Retina (tissue), 1 donor: ENCODE measurements at regions not wholly inside any gene's neighbourhood (a gene's known extent, or its start where the extent isn't known, plus 50 kb on each side); places are given as distances from the start of the nearest gene placed in this dataset.
A peak's percentile ranks its signal among the peaks of the same experiment; 100 is the strongest.

Experiments
- DNase-seq: peaks from one replicate; pipeline ENCODE4 v3.0.0-alpha.2; 2016

DNA sequence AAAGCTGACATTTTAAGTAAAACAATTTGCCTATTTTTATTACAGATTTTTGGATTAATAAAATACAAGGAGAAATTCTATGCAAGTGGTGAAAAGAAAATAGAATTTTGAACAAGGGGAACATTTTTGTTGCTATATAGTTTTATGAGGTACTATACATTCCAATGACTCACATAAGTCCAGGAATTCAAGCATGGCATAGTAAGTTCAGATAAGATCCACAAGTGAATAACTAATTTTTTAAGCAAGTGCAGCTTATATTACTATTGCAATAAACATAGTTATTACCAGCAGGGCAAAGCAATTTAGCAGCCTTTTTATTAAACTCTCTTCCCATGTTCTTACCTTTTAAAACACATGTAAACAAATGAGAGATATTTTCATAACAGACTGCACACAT is 1123.5 kb upstream of the LRRN3 start:
- no peak for DNase-seq

DNA sequence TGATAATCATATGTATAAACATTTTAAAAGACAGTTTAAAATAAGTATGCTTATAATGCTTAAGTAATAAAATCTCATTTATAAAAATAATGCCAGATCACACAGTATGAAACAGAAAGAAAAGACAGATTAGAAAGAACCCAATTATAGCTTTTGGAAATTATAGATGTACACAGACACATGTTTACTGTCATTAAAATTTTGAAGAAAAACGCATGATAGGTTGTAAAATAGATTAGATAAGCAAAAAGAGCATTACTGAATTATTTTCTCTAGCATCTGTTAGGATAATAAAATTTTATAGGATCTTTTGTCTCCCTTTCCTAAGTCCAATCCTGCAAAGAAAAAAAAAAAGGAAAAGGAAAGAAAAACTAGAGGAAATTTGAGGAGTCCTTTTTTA is 1107.3 kb upstream of the LRRN3 start:
- no peak for DNase-seq

DNA sequence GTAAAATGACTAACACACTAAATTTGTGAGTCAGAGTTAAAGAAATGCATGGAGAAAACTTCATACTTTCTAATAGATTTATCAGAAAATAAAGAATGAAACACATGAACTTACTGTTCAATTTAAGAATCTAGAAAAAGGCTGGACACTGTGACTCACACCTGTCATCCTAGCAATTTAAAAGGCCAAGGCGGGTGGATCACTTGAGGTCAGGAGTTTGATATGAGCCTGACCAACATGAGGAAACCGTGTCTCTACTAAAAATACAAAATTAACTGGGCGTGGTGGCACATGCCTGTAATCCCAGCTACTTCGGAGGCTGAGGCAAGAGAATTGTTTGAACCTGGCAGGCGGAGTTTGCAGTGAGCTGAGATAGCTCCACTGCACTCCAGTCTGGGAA is 1106.2 kb upstream of the LRRN3 start:
- DNase-seq: no peak

DNA sequence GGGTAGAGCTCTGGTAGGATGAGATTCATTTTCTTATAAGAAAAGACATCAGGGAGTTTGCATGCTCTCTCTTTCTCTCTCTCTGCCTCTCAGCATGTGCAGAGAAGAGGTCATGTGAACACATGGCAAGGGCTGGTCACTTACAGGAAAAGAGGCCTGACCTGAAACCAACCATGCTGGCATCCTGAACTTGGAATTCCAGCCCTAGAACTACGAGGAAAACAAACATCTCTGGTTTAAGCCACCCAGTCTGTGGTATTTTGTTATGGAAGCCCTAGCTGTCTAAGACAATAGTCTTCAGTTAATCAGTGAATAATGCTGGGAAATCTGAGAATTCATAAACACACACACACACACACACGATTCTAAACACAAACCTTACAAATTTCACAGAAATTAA is 1104.2 kb upstream of the LRRN3 start:
- DNase-seq: no peak

DNA sequence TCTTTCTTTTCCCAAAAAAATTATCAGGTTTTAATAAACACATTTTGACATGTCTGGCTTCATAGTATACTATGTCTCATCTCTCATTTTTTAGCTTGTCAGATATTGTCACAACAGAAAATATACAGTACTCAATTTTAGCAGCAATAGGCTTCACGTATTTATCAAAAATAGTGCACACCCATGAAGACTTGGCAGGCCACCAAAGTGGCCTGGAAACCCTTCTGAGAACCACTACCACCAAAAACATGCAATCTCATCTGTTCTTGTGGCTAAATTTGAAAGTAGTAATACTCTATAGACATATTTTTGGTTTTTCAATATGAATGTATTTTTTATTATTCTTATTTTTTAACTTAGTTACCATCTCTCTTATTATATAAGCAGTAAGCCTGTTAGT is 1094.5 kb upstream of the LRRN3 start:
- DNase-seq: no peak

DNA sequence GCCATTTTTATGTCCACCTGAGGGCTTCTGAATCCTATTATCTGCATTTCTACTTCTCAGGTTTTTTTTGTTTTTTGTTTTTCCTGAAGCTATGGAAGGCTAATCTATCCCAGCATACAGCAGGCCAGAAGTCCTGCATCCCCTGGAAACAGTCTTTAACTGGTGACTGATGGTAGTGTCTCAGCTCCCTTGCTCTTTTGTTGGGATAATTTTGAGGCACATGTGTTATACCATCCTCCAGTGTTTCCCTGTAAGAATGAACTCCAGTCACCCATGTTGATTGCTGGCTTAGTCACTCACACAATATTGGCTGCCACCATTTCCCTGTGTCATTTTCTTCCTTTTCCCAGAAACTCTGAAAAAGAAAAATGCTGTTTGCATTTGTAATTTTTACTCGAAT is 1094.0 kb upstream of the LRRN3 start:
- DNase-seq: no peak

DNA sequence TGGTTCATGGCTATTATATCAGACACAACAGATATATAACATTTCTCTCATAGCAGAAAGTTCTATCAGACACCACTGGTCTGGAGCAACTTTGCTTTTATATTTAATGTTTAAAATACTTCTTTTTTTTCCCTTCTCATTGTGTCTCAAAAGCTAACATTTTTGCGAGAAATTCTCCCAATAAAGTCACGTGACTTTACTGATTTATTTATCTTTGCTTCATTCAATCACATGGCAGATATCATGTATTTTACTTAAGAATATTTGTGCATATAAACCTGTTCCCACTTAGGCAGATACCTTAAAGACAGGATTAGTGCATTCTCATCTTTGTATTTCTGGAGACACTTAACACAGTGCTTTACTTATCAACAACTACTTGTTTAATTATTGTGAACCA is 1093.1 kb upstream of the LRRN3 start:
- no peak for DNase-seq

DNA sequence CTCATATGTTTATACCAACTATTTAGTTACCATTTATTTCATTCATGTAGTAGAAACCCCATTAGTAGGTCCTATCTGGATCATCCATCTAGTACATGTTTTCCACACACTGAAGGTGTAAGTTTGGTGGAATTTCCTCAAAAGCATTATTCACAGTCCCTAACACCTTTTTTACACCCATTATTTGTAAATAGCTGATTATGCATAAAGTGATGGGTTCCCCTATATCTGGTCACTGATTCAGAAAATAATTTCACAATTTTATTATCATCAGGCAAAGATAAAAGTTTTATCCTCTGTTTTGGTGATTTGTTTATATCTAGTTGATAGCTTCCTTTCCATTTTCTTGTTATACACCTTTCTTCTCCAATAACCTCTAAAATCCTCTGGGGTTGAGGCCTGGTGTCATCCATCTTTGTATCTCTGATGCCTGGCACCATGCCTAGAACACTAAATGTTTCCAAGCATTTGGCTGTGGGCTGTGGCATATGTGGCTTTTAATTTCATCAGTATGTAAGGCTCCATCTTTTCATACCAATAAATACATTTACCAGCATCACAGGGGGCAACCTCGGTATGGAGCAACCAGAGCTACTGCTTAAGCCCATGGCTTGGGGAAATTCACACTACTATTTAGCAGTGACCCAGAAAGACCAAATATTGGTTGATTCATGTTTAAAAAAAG is 1089.5 kb upstream of the LRRN3 start:
- DNase-seq: no peak

DNA sequence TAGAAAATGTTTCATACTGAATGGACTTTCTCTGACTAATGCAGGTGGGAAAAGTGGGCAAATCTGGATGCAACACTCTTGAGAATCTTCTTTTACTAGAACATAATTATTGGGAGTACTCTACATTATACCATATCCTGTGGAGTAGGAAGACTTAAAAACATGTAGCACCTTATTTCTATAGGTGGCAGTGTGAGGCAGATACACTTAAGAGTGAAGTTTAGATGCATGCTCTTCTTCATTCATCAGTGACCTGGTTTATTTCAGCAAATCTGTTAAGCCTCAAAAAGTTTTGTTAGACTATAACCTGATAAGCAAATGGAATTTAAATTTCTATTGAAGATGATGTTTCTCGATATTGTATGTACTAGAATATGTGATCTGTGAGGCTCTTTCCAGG is 1087.1 kb upstream of the LRRN3 start:
- no peak for DNase-seq

DNA sequence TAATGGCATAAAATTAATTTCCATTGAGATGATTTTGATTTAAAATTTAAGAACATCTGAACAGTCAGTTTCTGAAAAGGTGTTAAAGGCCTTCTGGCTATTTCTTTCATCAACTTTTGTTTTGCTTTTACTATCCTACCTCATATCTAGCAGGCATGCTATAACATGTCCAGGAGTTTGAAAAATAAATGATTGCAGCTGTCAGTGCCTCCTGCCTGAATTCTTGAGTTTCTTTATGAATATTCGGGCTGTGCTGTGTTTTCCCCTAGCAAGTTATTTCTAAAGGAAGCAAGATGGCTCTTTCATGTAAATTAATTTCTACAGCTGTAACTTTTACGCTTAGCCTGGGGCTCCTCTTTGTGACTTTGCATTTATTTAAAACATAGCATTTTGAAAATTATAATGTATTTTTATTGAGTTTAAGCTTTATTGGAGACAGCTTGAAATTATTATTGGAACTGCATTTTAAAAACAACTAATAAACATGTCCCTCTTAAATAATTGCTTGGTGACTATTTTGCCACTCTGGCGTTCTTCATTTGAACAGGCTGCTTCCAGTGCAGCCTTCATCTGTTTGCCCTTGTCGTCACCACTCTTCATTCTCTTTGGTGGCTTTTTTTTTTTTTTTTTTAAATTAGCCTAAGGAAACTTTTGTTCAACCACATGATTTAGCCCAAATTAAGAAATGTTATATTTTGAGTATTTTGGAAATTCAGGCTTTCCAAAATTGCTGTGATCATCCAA is 1083.4 kb upstream of the LRRN3 start:
- no peak for DNase-seq

DNA sequence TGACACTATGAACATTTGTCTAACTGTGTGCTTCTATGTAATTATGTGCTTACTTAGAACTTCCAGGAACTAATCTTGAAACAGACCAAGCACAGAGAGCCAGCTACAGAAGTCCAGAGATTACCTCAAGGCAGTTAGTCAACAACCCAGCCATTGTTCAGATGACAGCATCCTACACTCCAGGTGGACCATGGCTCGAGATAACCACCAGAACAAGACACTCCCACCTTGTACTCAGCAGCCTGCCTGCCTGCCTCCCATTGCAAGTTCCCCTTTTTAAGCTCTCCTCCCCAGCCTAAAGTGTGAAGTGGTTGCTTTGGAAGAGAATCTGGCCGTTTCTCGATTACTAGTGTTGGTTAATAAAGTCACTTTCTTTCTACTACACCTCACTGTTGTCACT is 1080.6 kb upstream of the LRRN3 start:
- no peak for DNase-seq

DNA sequence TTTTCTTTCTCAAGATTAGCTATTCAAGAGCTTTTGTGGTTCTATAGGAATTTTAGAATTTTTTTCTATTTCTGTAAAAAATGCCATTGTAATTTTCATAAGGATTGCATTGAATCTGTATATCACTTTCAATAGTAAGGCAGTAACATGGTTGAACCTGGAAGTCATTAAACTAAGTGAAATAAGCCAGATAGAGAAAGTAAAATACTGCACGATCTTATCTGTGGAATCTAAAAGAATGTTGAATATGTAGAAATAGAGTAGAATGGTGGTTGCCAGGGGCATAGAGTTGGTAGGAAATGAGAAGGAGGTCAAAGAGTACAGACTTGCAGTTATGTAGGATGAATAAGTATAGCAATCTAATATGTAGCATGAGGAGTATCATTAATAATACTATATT is 1073.5 kb upstream of the LRRN3 start:
- DNase-seq: no peak

DNA sequence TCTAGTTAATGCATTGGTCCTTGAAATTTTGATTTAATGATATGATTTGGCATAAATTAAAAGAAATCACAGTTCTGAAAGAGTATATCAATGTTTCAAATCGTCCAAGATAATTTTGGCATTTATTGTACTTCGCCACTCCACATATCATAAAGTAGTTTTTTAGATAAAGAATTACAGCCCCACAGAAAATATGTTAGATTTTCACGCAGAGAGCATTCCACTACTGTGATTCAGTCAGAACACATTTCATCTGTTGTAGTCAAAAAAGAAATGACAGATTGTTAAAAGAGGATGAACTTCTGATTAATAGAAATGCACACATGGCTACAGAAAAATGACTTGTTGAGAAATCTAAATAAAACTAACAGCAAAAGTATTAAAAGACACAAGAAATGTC is 1063.5 kb upstream of the LRRN3 start:
- DNase-seq: no peak

DNA sequence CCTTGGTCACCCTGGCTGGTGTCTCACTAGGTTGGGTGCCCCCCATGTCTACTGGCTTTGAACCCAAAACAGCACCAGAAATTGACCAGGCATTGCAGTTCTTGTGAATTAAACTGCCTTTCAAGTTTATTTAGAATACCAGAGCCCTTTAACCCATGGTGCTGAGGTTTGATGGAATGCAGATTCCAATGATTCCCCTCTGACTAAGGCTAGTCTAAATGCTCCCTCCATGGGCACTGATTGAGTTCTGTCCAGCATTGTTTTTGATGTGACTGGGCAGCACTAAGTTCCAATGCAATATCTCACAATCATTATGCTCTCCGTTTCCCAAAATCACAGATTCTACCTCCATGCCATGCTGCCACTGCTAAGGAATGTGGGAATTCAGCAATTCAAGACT is 1047.4 kb upstream of the LRRN3 start:
- no peak for DNase-seq

DNA sequence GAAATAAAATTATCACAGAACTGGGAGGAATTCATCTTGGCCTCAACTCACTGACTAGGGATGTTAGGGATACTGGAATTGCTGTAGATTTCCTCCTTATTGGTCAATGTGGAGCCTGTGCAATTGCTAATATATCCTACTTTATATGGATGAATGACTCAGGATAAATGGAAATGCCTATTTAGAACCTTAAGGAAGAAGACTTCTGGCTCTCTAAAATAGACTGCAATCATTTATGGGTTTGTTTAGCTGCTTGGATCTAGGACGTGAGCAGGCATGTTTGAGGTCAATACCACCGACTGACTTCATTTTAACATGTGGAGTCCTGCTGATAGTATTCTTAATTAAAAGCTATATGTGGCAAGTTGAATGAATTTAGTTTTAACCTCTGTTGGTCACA is 1040.1 kb upstream of the LRRN3 start:
- DNase-seq: no peak

DNA sequence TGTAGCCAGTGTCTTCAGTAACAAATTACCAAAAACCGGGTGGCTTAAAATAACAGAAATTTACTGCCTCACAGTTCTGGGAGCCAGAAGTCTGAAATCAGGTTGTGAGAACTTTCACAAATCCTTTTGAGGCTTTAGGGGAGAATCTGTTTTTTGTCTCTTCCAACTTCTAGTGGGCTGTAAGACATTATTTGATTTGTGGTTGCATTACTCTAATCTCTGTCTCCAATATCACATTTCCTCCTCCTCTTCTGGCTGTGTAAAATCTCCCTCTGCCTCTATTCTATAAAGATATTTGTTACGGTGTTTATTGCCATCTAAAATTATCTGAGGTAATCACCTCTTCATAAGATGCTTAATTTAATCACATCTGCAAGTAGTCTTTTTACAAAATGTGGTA is 1039.6 kb upstream of the LRRN3 start:
- no peak for DNase-seq

DNA sequence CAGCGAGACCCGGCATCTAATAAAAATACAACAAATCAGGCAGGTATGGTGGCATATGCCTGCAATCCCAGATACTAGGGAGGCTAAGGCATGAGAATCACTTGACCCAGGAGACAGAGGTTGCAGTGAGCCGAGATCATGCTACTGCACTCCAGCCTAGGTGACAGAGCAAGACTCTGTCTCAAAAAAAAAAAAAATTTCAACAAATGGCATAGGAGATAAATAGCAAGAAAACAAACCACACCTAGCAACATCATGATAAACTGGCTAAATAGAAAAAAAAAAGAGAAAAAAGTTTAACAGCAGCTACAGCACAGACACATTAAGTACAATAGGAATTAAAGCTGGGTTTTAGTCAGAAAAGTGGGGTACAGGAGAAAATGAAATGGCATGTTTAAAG is 1034.6 kb upstream of the LRRN3 start:
- no peak for DNase-seq

DNA sequence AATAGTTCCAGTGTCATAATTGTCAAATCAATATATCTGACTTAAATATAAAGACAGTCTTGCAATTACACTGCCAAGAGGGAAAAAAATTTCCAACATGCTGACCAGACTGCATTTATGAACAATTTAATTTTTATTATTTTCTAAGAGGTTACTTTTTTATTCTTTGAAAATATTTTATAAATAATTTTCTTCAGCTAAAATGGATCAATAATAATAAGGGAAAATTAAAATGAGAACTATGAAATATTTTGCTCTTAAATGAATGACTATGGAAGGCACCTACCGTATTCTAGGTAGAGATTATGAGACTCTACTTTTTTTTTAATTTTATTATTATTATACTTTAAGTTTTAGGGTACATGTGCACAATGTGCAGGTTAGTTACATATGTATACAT is 1032.5 kb upstream of the LRRN3 start:
- DNase-seq: no peak

DNA sequence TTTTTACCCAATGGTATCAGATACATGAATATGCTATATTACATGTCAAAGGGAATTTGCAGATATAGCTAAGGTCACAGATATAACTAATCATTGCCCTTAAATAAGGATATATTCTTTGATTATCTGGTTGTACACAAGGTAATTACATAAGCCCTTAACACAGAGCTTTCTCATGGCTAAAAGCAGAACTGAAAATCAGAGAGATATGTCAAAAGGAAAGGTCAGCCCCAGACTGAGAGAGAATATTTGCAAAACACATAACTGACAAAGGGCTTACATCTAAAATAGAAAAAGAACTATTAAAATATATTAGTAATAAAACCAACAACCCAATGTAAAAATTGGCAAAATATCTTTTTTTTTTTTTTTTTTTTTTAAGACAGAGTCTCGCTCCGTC is 1029.5 kb upstream of the LRRN3 start:
- DNase-seq: no peak

DNA sequence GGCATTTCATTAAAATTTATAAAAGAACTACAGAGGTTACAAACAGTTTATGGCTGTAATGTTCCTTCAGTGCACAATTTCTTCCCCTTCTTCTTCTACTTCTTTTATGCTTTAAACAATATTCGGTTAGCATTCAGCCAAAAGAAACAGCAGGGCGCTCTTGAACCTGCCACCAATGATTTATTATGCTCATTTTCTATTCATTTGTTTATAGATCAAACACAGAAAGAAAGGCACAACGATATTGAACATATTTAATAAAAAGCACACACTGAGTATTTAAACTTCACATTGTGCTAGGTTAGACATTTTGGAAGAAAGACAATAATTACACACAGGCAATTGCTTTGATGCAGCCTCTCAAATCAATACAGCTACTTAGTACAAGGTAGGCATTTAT is 1025.8 kb upstream of the LRRN3 start:
- no peak for DNase-seq

DNA sequence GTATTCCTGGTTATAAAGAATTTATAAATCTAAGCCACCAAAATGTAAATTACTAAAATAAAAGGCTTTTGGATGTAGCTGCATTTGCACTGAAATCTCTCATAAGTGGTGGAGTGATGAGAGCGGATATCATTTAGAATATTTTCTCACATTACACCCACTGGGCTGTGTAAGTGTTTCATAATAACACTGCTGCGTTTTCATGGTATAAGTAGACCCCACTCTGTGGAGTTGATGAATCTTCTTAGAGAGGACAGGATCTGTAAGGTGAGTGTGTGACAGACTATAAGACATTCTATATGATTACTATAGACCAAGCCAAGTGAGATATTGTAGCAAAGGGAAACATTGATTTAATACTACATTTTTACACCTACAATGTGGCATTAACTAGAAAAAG is 1024.1 kb upstream of the LRRN3 start:
- no peak for DNase-seq

DNA sequence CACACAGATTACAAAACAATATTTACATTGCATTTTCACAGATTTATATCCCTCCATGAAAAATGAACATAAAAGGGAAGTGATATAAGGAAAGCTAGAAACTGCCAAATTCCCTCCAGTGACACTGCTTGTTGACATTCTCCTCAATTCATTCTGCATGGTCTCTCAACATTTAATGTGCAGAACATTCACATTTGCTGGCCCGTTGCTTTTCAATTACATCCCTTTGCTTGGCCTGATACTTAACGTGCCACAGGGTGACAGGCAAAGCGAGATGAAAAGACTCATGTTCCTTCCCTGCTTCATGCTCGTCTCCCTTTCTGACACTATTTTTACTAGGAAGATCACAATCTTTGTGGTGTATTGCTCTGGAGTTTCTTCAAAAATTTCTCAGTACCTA is 1019.7 kb upstream of the LRRN3 start:
- DNase-seq: peak; percentile 40

DNA sequence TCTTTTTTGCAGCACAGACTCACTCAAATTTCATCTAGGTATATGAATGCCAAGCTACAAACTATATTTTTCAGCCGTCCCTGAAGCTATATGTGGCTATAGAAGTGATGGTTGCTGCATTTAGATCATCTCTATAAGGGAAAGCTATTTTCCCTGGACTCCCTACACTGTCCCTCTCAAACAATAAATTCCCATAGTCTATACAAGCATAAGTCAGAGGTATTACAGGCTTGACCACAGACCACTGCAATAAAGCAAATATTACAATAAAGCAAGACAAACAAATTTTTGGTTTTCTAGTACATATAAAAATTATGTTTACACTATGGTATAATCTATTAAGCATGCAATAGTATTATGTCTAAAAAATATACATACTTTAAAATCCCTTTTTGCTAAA is 1015.5 kb upstream of the LRRN3 start:
- no peak for DNase-seq

DNA sequence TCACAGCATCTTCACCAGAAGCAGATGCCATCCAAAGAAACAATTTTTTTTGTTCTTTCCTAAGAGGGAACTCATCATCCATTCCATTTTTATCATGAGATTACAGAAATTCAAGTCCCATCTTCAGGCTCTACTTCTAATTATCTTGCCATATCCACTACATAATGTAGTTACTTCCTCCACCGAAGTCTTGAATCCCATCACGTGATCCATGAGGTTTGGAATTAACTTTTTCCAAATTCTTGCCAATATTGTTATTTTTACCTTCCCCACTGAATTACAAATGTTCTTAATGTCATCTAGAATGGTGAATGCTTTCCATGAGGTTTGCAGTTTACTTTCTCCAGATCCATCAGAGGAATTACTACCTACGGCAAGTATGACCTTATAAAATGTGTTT is 1014.7 kb upstream of the LRRN3 start:
- no peak for DNase-seq

DNA sequence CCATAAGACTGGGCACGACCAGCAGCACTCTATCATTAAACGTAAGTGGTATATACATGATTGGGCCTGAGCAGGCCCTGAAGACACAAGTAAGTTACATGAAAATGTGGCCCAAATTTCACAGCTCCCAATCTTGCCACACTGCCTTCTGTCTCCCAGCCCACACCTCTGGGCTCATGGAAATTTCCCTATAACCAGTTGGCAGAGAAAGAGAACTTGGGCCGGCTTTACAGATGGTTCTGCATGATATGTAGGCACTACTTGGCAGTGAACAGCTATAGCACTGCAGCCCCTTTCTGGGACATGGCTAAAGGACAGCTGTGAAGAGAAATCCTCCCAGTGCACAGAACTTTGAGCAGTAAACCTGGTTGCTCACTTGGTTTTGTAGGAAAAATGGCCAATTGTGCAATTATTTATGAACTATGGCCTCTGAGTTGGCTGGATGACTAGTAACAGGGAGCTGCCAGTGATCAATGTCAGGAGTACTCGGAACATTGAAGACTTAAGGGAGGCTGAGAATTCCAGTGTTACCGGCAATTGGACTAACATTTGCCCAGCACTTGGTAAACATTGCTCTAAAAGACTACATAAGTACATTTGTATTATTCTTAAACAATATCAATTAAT is 1006.6 kb upstream of the LRRN3 start:
- DNase-seq: no peak
